ENCODE measurements at regions not wholly inside any gene's neighbourhood (a gene's known extent, or its start where the extent isn't known, plus 50 kb on each side); places are given as distances from the start of the nearest gene placed in this dataset.

- TF ChIP-seq CTCF (IDR thresholded peaks at IDR 0.05 in 4 of 5, conservative IDR thresholded peaks at IDR 0.05 in 1 of 5) (no peak), POLR2A (IDR thresholded peaks at IDR 0.05) (no peak)
These were observed 363.8 kb downstream of the PMP22 start for GRCh38 chr17:14901376-14901775.

All from gastrocnemius medialis (tissue), 4 donors.